T-helper 2 cell (primary cell): ENCODE measurements at regions not wholly inside any gene's neighbourhood (a gene's known extent, or its start where the extent isn't known, plus 50 kb on each side); places are given as distances from the start of the nearest gene placed in this dataset.
"Not testable (repeated sequence)": the region's sequence is repeated elsewhere in the genome, so short reads cannot be mapped to it uniquely, and the experiment has no call there.

Experiments
- DNase-seq, 5 experiments: peaks; one replicate each; pipeline versions ENCODE4 v3.0.0 to v3.0.0-alpha.2; 2012 to 2022

DNA sequence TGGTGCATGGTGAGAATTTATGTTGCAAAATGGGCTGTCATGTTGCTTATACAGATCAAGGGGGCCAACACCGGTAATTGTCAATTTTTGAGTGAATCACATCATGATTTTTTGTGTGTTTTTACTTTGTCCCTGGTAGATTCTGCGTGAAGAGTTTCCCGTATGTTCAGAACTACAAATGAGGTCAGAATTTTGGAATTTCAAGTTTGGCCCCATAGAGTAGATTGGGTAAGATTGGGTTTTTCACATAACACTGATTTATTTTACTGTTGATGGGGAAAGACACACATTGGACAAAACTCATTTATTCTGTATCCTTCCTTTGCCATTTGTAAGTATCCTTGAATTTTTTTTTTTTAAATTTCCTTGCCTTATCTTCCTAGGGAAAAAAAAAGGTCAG, 158.5 kb upstream of the MXRA5 start:
- no peak for DNase-seq

DNA sequence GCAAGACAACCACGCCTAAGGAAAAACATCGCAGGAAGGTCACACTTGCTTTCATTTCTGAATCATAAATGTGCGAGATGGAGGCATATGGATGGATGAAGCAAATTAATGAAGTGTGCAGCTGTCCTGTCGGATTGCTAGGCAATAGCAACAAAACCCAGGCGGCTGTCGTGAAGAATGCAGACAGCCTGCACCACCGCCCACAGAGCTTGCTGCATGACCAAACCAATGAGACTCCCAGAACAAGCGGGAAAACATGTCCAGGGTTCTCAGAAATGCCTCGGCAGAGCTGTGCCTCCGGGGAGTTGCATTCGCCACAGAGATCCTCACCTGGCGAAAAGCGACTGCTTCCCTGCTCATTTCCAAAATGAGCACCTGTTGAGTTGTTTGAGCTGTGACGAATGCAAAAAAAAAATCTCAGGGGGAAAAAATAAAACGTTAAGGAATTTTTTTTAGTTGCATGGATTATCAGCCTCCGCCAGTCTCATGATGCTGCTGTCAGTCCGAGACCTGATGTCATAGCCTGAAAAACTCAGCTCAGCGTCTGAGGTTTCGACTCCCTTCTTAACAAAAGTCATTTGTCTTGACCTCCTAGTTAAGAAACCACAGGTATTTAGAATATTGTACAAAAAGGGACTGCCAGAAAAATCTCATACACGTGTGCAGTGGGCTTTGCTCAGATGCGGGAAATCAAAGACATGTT, 155.5 kb upstream of the MXRA5 start:
- DNase-seq = no peak

DNA sequence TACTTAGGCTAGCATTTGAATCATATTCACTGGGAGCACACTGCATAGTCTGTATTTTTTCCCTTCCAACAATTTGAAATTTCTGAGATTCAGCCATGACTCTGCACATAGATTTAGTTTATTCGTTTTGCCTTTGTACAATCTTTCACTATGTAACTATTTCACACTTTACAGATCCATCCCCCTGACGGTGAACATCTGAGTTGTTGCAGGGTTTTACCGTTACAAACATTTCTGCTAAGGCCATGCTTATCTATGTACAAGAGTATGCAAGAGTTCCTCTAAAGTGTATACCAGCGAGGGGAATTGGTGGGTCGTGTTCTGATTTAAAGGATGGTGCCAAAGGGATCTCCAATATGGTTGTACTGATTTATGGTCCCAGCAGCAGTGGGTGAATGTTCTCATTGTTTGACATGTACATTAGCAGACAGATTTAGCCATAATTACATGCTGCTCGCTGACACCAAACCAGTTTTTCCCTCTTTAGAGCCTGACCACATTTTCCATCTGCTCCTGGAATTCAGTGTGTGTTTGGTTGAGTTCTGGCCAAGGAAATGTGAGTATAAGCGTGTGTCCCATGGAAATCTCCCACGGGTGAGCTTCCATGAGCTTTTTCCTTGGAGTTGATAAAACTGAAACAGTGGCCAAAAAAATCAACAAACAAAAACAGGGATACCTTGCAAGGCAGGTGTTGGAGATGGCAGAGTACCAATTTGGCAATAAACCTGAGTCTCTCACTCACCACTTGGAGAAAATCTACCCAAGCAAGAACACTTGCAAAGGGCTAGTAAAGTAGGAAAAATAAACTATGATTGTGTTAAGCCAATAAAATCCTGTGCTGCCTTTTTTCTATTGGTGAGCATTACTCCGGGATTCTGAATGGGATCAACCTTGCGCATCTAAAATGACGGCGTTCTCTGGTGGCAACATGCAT, 149.7 kb upstream of the MXRA5 start:
- DNase-seq = not testable (repeated sequence)

DNA sequence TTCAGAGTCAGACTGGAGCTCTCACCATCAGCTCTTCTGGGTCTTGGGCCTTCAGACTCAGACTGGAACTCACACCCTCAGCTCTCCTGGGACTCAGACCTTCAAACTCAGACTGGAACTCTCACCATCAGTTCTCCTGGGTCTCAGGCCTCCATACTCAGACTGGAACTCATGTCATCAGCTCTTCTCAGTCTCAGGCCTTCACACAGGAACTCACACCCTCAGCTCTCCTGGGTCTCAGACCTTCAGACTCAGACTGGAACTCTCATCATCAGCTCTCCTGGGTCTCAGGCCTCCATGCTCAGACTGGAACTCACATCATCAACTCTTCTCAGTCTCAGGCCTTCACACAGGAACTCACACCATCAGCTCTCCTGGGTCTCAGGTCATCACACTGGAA, 147.2 kb upstream of the MXRA5 start:
- DNase-seq = no peak

DNA sequence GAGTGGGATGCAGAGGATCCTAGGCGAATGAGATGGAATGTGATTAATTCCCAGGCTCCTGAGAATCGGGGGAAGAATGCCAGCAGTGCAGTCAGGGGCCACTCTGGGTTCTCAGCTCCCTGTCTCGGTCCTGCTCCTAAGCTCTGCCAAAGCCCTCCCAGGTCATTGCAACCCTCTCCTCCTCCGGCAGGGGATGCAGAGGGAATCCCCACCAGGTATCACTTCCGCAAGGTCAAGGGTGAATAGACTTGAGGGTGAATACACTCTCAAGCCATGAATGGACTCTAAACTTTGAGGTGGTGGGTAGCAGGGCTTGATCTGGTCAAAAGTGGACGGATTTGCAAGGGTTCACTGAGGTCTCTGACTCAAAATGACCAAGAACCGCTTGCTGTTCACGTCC, 139.3 kb upstream of the MXRA5 start:
- DNase-seq = no peak

DNA sequence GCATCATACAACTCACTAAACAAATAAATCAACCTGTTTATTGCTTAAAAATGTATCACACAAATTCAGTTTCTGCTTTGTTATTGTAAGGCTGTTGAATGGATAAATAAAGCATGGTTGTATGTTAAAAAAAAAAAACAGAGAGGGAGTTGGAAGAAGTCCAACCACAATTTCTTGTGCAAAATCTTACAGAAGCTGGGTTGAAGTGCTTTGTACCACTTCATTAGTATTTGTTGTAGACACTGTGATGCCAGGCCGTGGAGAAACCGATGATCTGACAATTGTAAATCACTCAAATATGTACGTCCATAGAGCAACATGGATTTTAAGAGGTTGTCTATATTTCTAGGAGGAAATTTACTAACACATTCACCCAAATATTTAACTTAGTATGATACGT, 132.6 kb upstream of the MXRA5 start:
- no peak for DNase-seq

DNA sequence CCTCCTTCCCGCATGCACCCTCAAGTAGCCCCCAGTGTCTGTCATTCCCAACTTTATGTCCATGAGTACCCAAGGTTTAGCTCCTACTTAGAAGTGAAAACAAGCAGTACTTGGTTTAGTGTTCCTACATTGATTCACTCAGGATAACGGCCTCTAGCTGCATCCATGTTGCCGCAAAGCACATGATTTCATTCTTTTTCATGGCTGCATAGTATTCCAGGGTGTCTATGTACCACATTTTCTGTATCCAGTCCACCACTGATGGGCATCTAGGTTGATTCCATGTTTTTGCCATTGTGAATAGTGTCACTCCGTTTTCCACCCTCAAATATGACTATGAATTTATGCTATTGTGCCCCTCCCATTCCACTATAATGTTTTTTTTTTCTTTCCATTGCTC, 130.5 kb upstream of the MXRA5 start:
- DNase-seq = no peak

DNA sequence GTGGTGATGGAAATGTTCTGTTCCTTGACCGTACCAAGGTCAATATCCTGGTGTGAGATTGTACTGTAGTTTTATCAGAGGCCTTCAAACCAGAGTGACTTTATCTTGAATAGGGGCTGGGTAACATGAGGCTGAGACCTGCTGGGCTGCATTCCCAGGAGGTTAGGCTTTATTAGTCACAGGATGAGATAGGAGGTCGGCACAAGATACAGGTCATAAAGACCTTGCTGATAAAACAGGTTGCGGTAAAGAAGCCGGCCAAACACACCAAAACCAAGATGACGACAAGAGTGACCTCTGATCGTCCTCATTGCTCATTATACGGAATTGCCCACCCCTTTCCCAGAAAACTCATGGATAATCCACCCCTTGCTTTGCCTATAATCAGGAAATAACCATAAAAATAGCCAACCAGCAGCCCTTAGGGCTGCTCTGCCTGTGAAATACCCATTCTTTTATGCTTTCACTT, 123.8 kb upstream of the MXRA5 start:
- DNase-seq = not testable (repeated sequence)

DNA sequence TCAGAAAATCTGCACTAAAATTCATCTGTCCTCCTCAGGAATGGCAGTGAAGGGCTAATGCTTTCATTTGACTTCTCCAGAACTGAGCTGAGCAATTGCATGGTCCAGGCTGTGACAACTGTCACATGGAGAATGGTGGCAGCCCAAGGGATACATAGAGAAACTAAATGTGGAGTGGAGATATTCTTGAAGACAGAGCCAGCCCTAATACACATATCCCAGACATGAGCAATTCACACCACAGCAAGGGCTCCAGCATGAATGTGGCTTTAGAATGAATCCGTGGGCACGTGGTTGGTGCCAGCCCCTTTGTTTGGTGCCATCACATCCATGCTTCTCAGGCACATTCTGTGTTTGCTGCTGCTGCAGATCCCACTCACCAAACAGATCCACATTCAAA, 121.6 kb upstream of the MXRA5 start:
- no peak for DNase-seq

DNA sequence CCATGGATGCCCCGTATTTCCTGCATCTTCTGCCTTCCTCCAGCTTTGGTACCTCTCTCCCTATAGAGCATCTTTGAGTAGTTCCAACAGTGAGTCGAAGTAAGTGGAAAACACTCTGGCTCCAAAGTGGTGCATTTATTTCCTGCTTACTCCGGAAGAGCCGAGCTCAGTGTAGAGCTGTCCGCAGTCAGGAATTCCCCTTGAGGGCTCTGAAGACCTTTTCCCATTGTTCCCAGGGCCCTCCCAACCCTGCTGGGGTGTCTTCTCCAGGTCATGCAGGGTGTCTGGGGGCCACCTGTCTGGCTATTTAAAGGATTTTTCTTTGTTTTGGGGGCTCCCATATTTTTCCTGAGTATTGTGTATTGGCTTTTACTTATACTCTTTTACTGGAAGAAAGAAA, 118.6 kb upstream of the MXRA5 start:
- DNase-seq = no peak

DNA sequence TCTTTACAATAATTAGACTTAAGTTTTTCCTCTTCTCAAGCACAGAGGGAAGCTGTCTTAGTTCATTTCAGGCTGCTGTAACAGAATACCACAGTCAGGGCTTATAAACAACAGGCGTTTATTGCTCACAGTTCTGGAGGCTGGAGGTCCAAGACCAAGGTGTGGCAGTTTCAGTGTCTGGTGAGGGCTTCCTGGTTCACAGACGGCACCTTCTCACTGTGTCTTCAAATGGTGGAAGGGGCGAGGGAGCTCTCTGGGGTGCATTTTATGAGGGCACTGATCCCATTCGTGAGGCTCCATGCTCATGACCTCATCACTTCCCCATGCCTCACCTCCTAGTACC, 115.7 kb upstream of the MXRA5 start:
- DNase-seq = no peak

DNA sequence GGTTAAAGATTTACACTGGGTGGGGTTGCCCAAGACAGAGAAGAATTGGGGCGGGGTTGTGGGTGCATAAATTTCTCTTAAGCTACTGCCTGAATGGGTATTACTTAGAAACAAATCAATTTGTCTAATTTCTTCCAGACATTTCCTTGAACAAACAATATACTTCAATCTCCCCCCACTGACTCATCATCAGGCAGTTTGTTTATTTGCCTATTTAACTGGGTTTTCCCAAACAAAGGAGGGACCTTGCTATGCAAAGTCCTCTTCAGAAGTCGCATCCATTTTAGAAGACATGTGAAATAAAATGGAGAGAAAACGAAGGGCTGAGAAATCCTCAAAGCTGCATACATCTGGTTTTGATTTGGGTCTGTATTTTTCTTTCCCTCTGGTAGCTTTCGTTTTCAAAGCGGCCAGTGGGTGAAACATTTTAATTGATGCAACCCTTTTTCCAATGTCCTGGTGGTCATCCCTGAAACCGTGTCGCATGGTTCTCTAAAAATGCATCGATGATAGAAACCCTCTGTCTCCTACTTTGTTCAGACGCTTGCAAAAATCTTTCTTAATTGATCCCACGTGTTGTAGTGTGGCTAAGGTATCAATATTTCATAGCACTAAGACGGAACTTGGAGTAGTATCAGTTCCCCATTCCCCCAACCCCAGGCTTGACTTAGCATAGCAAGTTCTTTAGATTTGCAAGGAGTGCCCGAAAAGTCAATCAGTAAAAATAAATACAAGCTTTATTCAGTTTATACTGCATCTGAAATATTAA, 115.1 kb upstream of the MXRA5 start:
- no peak for DNase-seq

DNA sequence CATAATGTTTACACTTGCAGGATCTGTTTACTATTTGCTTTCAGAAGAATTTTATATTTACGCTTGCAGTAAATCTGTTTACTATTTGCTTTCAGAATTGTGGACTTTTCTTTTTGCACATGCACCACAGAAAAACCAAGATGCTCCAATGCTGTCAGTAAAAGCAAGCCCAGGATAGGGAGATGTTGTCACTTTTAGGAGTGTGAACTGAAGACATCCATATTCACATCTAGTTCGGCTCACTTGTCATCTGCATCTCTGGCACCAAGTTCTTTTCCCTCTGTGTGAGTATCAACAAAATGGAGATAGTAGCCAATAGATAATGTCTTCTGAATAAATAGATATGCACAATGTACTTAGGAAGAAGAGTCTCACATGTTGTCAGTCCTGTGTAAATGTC, 109.3 kb upstream of the MXRA5 start:
- no peak for DNase-seq

DNA sequence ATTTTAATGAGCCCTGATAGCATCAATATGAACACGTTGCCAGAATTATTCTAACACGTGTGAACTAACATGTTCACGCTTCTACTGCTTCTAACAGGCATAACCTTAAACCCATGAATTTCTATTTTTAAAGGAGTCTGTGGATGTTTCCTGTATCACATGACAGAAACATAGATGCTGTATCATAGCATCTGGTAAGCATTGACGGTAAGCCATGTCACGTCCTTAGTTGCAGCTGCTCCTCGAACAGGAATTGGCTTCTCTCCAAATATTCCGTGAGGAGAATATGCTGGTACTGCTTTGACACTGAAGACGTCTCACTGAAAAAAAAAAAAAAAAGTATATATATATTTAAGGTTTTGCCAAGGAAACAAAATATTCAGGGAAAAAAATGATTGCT, 105.1 kb upstream of the MXRA5 start:
- DNase-seq = no peak

DNA sequence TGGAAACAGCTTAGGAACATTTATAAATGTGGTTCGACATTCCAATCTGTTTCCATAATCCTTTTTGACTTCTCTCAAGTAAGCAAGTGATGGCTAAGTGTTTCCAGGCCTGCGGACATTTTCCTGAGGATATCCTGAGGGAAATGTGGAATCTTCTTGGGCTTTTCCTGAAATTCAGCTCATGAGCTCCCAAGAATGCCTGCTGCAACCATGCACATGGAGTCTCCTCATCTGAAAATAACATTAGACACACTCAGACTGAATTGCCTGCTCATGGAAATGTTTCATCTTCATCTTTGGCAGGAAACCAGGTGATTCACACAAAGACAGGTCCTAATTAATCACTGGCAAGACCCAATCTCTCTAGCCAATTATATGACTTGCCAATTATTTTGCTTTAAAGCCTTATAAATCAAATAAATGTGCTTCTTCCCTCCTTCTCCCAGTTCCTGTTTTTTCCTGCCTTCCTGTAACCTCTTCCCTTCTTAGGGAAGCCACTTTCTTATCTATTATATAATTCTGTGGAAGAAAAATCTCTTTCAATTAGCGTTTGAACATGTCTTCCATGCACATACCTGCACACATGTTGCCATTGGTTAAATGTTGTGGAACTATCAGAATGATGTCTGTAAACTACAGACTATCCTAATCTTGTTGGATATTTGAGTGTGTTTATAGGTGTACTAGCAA, 104.6 kb upstream of the MXRA5 start:
- DNase-seq = no peak

DNA sequence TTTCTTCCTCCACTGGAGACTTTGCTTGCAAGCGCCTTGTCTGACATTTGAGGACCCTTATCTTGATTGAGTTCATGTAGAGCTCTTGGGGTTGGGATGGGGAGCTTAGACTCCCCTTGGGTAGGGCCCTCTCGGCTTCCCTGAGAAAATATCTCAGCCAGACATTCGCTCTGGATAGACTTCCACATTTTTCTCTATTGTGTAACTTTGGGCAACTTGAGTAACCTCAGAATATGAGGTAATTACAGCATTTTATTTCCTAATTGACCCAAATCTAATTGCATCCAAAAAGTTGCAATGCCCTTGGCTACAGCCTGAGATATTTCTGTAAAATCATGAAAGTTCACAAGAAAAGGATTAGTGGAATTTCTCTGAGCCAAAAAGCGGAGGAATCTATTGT, 102.8 kb upstream of the MXRA5 start:
- no peak for DNase-seq

DNA sequence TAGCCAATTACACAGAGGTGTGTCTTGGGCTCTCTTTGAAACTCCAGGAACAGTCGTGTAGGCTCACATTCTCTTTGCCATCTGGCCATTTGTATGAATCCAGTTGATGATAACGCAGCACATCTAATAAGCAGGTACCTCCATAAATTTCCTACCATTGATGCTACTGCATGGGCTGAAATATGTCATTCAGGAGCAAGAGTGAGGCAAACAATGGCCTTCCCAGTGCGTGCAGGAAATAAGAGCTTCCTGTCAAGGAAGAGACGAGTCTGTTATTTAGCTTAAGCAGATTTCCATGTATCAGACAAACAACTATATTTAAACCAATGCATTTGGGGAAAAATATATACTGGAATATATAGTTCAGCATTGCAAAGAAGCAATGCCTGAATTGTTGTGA, 102.1 kb upstream of the MXRA5 start:
- no peak for DNase-seq

DNA sequence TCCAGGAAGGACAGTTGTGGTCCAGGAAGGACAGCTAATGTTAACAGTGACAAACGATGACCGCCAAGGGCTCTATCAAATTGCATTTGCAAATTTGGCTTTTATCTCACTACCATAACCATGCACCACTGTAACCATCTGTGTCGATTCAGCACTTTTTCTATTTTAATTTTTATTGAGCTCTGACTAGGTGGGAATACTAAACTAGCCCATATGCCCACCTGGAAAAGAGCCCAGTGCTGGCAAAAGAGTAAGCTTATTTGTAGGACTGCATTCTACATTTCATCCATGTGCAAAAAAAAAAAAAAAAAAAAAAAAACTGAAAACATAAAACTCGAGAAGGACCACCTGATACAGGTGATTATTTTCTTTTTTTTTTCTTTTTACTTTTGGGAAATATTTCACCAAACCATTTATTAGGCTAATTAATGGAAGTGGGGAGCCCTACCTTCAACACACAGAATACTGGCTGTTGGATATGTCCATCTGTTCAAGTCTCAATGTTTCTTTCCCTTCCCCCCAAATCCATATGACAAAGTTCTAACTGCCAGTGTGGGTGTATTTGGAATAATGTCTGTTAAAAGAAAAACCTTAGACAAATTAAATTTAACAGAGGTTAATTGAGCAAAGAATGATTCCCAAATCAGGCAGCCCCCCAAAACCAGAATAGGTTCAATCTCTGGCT, 99.5 kb upstream of the MXRA5 start:
- DNase-seq = no peak

DNA sequence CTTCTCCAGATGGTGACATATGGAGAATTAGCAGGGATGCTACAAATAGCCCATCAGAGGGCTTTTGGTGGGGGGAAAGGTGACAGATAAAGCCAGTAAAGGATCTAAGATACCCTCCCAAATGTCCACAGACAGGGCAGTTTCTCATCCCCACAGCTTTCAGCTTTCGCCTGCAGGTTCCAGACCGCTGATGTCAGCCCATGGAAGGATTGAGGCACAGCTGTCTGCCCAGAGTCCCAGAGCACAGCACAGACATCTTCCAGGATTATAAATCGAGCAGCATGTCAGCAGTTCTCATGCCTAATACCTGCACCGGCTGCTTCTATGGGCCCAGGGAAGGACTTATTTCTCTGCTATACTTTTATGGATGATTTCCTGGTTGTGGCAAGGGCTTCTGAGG, 96.7 kb upstream of the MXRA5 start:
- no peak for DNase-seq

DNA sequence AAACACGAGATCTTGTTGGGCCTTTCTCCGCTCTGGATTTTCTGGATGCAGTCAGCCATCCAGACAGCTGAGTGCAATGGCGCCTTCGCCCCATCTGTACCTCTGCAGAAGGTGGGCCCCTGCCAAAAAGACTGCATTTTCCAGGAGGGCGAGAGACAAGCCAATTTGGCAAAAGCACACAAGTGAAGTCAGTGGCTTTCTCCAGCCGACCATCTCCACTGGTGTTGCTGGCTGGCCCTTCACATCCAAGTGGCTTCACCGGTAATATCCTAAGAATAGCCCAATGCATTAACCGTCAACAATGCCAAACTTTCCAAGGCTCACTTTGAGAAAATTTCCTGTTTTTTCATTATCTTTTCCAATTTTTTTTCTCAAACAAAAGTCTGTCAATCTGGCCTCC, 96.2 kb upstream of the MXRA5 start:
- DNase-seq = no peak

DNA sequence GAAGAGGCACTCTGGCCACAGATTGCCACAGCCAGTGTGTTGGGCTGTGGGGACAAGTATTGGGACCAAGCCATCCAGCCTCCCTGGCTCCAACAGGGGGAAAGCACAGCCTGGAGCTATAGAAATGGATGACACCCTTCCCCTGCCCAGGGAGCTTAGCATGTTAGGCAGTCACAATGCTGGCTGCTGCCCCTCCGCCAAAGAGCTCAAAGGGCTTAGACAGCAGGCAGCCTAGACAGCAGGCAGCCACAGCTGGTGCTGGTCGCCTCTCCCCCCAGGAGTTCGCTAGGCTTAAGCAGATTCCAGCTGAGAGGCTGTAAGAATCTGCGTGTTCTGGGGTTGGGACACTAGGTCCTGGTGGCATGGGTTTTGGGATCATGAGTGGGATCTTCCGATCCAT, 94.5 kb upstream of the MXRA5 start:
- DNase-seq = no peak

DNA sequence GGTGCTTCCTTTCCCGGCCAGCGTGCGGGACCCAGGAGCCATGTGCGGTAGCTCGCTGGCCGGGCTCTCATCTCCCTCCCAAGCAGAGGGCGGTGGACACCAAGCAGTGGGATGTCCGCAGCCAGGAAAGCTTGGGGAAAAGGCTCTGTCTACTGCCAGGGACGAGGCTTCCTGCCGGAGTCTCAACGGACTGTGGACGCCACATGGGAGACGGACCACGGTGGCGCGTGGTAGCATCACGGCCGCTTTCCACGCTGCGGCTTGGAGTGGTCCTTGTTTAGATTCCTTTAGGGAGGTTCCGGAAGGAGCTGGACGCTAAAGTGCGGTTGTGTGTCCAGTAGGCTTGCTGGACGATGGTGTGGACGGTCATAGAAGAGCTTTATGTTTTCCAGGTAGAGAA, 89.5 kb upstream of the MXRA5 start:
- DNase-seq = not testable (repeated sequence)
